Caco-2 (cell line): ENCODE measurements at regions not wholly inside any gene's neighbourhood (a gene's known extent, or its start where the extent isn't known, plus 50 kb on each side); places are given as distances from the start of the nearest gene placed in this dataset.

Experiments used
- BruUV-seq: library from RNA; stranded (reverse); fragments of 400-500 nt; replicated peaks from 2 replicates; lab custom pipeline; 2021; lab: Mats Ljungman, UMichigan
- CTCF ChIA-PET: fragments of 300-600 bp; sonication (Branson Sonifier 250); formaldehyde crosslinking; loops from one replicate; lab custom pipeline; 2022; ENCODE audit warnings: antibody characterized with exemption; lab: Charles Lee
- POLR2A ChIA-PET: fragments of 300-600 bp; sonication (Branson Sonifier 250); formaldehyde crosslinking; loops from one replicate; lab custom pipeline; 2022; ENCODE audit warnings: antibody characterized with exemption; lab: Charles Lee
- DNase-seq, 2 experiments: peaks; one replicate each; pipeline versions ENCODE4 v3.0.0 to v3.0.0-alpha.2; 2020 to 2022
- H3K27me3 ChIP-seq: replicated peaks from 2 replicates; pipeline ENCODE4 v1.6.0; 2011; ENCODE audit warnings: low read length; ENCODE audit not compliant: control insufficient read depth, insufficient read depth
- H3K36me3 ChIP-seq: 2 replicates; pipeline ENCODE4 v1.5.1; 2011; ENCODE audit warnings: low read length; ENCODE audit not compliant: control insufficient read depth, insufficient read depth
- H3K4me1 ChIP-seq: fragments of 250-450 bp; sonication (Bioruptor Pico); 2 replicates; pipeline ENCODE4 v1.5.1; 2020; ENCODE audit warnings: mild to moderate bottlenecking
- H3K4me3 ChIP-seq: 2 replicates; pipeline ENCODE4 v1.5.1; 2011; ENCODE audit warnings: low read depth, mild to moderate bottlenecking, control low read depth, low read length
- H3K9me3 ChIP-seq: fragments of 250-450 bp; sonication (Bioruptor Pico); 2 replicates; pipeline ENCODE4 v1.5.1; 2020; ENCODE audit warnings: mild to moderate bottlenecking, moderate library complexity
- H3K27ac Mint-ChIP-seq: one replicate; pipeline ENCODE4 v1.8.0; 2022; ENCODE audit warnings: mixed read lengths; ENCODE audit not compliant: unreplicated experiment
- H3K27me3 Mint-ChIP-seq: one replicate; pipeline ENCODE4 v1.8.0; 2022; ENCODE audit warnings: mixed read lengths; ENCODE audit not compliant: insufficient read depth, unreplicated experiment
- H3K36me3 Mint-ChIP-seq: one replicate; pipeline ENCODE4 v1.8.0; 2022; ENCODE audit warnings: mild to moderate bottlenecking, mixed read lengths; ENCODE audit not compliant: insufficient read depth, unreplicated experiment
- H3K4me1 Mint-ChIP-seq: one replicate; pipeline ENCODE4 v1.8.0; 2022; ENCODE audit warnings: low read depth, mixed read lengths; ENCODE audit not compliant: unreplicated experiment
- H3K4me3 Mint-ChIP-seq: one replicate; pipeline ENCODE4 v1.8.0; 2022; ENCODE audit warnings: mild to moderate bottlenecking, moderate library complexity, mixed read lengths; ENCODE audit not compliant: unreplicated experiment
- H3K9me3 Mint-ChIP-seq: one replicate; pipeline ENCODE4 v1.8.0; 2022; ENCODE audit warnings: mixed read lengths; ENCODE audit not compliant: unreplicated experiment
- CTCF ChIP-seq, 2 experiments: fragments of 200-600 bp in 1 of 2; IDR thresholded peaks; 1 replicate in 1 of 2; 2 replicates in 1 of 2; pipeline versions ENCODE4 v1.5.1 to v1.8.0; 2011 to 2022; ENCODE audit warnings: antibody characterized with exemption in 1 of 2, control low read depth in 1 of 2, inconsistent platforms in 1 of 2, low read depth in 1 of 2, low read length in 1 of 2, mild to moderate bottlenecking in 1 of 2, moderate library complexity in 1 of 2; ENCODE audit not compliant: insufficient read depth in 1 of 2, severe bottlenecking in 1 of 2, unreplicated experiment in 1 of 2
- intact Hi-C: fragments of 100-400 bp; cut with micrococcal nuclease; formaldehyde crosslinking; loops from one replicate; pipeline ENCODE4 v1.10.0; 2022; ENCODE audit not compliant: unreplicated experiment

GRCh38 chr11:112899235-112900006 is 61.8 kb upstream of the NCAM1 start:
- CTCF ChIA-PET, result no interaction called here
- Mint-ChIP-seq H3K36me3 (no peaks in the 10 kb centered on the region), H3K4me1 (no peaks in the 10 kb centered on the region), H3K4me3 (no peak overlapping the region), H3K27ac (no peak overlapping the region), H3K27me3 (peaks cover 20% of the 10 kb centered on the region), H3K9me3 (no peaks in the 10 kb centered on the region)
- no peaks in the 10 kb centered on the region for H3K36me3 ChIP-seq
- no peak overlapping the region for H3K4me3 ChIP-seq
- TF ChIP-seq CTCF (IDR thresholded peaks at IDR 0.05; ENCODE audit: insufficient read depth in 1 of 2, low read depth in 1 of 2, low read length in 1 of 2, severe bottlenecking in 1 of 2, unreplicated experiment in 1 of 2), result no peak
- intact Hi-C loops, result no loop called here
- H3K9me3 ChIP-seq, result no peaks in the 10 kb centered on the region
- POLR2A ChIA-PET, result no interaction called here
- no TSS peak for BruUV-seq
- DNase-seq, result no peak
- H3K4me1 ChIP-seq, result no peaks in the 10 kb centered on the region
- peaks cover 1% of the 10 kb centered on the region; the same call in 1 of the 2 replicates for H3K27me3 ChIP-seq

- H3K4me3 ChIP-seq, result no peak overlapping the region
- H3K36me3 ChIP-seq, result no peaks in the 10 kb centered on the region
- no peaks in the 10 kb centered on the region for H3K9me3 ChIP-seq
- Mint-ChIP-seq H3K27me3 (peaks cover 24% of the 10 kb centered on the region), H3K27ac (no peak overlapping the region), H3K9me3 (no peaks in the 10 kb centered on the region), H3K4me1 (no peaks in the 10 kb centered on the region), H3K36me3 (no peaks in the 10 kb centered on the region), H3K4me3 (no peak overlapping the region)
- ChIA-PET CTCF (interaction anchor here (0.6 kb wide), 1 partner anchor 314 kb away, joined by 3 read pairs; no protein-coding TSS in a partner anchor), POLR2A (no interaction called here)
- no peak for DNase-seq
- no TSS peak for BruUV-seq
- intact Hi-C loops, result no loop called here
- H3K4me1 ChIP-seq, result no peaks in the 10 kb centered on the region
- H3K27me3 ChIP-seq, result peaks cover 1% of the 10 kb centered on the region; the same call in 1 of the 2 replicates
- TF ChIP-seq CTCF (IDR thresholded peaks at IDR 0.05; ENCODE audit: insufficient read depth in 1 of 2, low read depth in 1 of 2, low read length in 1 of 2, severe bottlenecking in 1 of 2, unreplicated experiment in 1 of 2), result no peak
These were observed 59.3 kb upstream of the NCAM1 start for GRCh38 chr11:112901924-112902323.

GRCh38 chr11:112902361-112903011 is 58.7 kb upstream of the NCAM1 start:
- Mint-ChIP-seq H3K4me3 (no peak overlapping the region), H3K36me3 (no peaks in the 10 kb centered on the region), H3K4me1 (no peaks in the 10 kb centered on the region), H3K27me3 (peaks cover 25% of the 10 kb centered on the region), H3K9me3 (no peaks in the 10 kb centered on the region), H3K27ac (no peak overlapping the region)
- POLR2A ChIA-PET, result no interaction called here
- H3K4me3 ChIP-seq, result no peak overlapping the region
- H3K36me3 ChIP-seq, result no peaks in the 10 kb centered on the region
- TF ChIP-seq CTCF (IDR thresholded peaks at IDR 0.05; ENCODE audit: insufficient read depth in 1 of 2, low read depth in 1 of 2, low read length in 1 of 2, severe bottlenecking in 1 of 2, unreplicated experiment in 1 of 2), result no peak
- H3K27me3 ChIP-seq, result peaks cover 1% of the 10 kb centered on the region; the same call in 1 of the 2 replicates
- no peaks in the 10 kb centered on the region for H3K9me3 ChIP-seq
- CTCF ChIA-PET, result no interaction called here
- intact Hi-C loops, result no loop called here
- BruUV-seq, result no TSS peak
- no peak for DNase-seq
- no peaks in the 10 kb centered on the region for H3K4me1 ChIP-seq
